HG03558 (cell line): ENCODE measurements at regions not wholly inside any gene's neighbourhood (a gene's known extent, or its start where the extent isn't known, plus 50 kb on each side); places are given as distances from the start of the nearest gene placed in this dataset.
"Not testable (repeated sequence)": the region's sequence is repeated elsewhere in the genome, so short reads cannot be mapped to it uniquely, and the experiment has no call there.

Experiments
- ATAC-seq: cut with Tn5 transposase; IDR thresholded peaks from one replicate; pipeline ENCODE4 v1.9.1; 2021; ENCODE audit warnings: moderate number of reproducible peaks; ENCODE audit not compliant: unreplicated experiment; ENCODE audit errors: extremely low read depth

GRCh38 chr15:35958975-35959374 is 413.0 kb upstream of the DPH6 start:
- no peak for ATAC-seq

DNA sequence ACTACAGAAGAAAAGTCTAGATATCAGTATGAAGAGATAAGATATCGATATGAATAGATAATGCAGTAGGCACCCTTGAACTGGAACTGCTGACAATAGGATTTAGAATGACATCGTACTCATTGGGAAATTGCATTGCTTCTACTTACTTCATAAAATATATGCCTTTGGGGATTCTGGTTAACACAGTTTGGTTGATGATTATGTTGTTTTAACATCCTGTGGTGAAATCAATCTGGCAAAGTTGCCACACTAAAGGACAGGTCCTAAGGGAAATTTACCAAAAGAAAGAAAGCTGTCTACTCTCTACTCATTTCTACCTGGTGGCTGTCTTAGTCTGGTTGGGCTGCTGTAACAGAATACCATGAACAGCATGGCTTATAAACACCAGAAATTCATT is 417.4 kb upstream of the DPH6 start:
- ATAC-seq: no peak

- no peak for ATAC-seq
These were observed 420.8 kb upstream of the DPH6 start for GRCh38 chr15:35966781-35967180.

DNA sequence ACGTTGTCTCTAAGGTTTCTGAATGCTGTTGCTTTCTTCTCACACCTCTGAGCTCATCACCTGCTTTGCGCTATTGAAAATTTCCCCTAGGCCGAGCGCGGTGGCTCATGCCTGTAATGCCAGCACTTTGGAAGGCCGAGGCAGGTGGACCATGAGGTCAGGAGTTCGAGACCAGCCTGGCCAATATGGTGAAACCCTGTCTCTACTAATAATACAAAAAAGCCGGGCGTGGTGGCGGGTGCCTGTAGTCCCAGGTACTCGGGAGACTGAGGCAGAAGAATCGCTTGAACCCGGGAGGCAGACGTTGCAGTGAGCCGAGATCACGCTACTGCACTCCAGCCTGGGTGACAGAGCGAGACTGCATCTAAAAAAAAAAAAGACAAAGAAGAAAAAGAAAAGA is 422.0 kb upstream of the DPH6 start:
- not testable (repeated sequence) for ATAC-seq

DNA sequence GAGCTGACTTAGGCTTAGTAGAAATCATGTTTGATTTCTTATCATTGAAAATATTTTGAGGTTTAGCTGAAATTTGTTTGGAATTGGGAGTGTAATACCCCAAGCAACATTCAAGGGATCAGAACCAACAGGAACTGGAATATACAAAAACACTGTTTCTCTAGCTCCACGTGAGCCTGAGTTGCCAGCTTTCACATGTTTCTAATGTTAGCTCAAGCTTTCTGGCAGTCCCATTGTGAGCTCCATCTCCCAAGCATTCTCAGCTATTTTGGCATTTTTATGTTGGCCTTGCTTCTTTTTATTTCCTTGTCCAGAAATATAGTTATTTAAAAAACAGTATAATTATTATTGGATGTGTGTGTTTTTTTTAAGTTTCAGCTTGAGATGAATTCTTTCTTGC is 427.1 kb upstream of the DPH6 start:
- no peak for ATAC-seq

DNA sequence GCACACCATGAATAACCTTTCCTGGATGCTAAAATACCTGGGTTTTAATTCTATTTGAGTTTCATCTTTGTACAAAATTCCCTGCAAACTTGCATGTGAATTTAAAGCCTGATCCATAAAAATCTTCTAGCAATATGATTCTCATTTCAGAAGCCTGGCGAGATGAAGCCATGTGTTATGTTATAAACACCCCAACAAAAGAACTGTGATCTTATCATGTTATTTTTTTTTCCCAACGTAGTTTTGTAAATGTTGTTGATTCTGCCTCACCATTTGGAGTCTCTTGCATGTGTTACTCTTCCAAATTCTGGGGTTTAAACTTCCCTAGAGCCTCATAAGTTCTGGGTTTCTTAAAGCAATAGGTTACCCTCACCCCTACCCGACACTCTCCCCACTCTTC is 428.1 kb upstream of the DPH6 start:
- no peak for ATAC-seq

- ATAC-seq: no peak
These were observed 430.0 kb upstream of the DPH6 start for GRCh38 chr15:35975941-35976340.

- ATAC-seq: no peak
These were observed 433.6 kb upstream of the DPH6 start for GRCh38 chr15:35979608-35980007.

GRCh38 chr15:35980719-35981118 is 434.8 kb upstream of the DPH6 start:
- no peak for ATAC-seq

DNA sequence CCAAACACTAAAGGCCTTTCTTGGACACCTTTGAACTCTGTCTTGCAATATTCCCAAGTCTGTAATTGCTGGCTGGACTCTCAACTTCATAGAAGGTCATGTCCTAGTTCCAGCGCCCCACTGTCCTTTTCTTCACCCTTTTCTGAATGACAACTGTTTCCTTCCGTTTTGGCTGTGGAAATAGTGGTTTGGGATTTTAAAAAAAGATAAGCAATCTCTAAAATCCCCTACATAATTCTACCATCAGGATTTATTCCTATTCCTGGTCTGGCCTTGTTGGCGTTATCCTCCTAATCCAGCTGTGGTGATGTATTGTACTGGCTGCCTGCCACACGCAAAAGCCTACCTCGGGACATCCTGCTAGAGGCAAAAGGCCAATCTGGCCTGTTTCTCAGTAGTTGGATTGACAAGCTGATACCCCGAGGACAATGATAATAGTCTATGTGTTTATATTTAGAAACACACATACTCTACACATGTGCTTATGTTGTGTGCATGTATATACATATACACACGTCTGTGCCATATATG is 440.3 kb upstream of the DPH6 start:
- no peak for ATAC-seq

DNA sequence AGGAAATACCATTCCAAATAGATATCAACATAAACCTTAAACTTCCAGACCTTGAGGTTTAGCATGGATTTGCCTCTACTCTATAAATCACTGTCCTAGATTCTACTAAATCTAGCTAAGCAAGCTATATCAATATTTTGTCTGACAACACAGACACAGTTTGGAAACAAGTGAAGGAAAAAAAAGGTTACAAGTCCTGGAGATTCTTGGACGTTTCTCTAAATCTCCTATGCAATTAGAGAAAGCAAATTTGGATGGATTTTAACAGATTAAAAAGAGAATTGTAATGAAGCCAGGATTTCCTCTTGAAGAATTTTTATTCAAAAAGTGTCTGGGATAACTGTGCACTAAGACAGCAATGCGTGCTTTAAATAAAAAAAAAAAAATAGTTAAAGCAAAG is 441.1 kb upstream of the DPH6 start:
- no peak for ATAC-seq

- ATAC-seq: no peak
These were observed 445.4 kb upstream of the DPH6 start for GRCh38 chr15:35991386-35991785.

DNA sequence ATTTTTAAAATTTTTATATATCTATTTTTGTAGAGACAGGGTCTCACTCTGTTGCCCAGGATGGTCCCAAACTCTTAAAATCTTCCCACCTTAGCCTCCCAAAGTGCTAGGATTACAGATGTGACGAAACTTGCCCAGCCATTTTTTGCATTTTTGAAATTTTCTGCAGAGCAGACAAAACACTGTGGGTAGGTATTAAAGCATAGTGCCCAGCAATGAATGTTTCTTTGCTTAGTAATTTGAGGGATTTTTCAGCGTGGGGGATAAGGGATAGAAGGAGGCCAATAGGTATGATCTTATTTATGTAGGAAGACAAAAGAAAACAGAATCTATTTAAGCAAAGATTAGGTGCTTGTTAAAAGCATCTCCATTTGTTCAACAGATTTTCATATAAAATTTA is 446.8 kb upstream of the DPH6 start:
- ATAC-seq: no peak

DNA sequence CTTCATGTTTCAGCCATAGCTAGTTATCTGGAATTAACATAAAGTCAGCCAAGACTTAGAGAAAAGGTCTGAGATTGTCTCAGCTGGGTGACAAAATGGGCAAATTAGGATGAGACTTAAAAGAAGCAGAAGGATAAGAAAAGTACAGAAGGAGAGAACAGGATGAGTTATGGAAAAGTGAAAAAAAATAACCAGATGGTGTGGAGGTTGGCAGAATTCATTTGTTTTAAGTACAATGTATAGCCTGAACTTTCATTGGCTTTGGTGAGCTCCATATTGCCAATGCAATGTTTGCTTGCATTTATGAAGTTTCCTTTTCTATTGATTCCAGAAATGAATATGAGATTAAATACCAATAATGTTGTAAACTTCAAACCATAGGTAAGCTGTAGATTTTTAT is 447.2 kb upstream of the DPH6 start:
- no peak for ATAC-seq

DNA sequence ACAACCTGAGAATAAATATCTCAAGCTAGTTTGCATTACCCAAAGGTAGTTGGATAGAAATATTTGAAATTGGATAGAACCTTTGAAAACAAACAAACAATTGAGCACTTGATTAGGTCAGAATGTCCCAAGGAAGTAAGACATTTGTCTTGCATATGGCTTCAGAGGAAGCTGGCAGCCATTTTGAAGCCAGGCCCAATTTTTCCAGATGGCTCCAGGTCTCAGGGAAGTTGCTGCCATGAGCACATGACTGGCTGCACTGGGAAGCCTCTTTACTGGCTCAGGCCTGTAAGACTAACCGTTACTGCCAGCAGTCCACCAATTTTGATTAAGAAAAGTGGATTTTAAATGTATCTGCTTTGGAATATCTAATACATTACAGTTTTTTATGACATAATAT is 448.9 kb upstream of the DPH6 start:
- ATAC-seq: no peak

DNA sequence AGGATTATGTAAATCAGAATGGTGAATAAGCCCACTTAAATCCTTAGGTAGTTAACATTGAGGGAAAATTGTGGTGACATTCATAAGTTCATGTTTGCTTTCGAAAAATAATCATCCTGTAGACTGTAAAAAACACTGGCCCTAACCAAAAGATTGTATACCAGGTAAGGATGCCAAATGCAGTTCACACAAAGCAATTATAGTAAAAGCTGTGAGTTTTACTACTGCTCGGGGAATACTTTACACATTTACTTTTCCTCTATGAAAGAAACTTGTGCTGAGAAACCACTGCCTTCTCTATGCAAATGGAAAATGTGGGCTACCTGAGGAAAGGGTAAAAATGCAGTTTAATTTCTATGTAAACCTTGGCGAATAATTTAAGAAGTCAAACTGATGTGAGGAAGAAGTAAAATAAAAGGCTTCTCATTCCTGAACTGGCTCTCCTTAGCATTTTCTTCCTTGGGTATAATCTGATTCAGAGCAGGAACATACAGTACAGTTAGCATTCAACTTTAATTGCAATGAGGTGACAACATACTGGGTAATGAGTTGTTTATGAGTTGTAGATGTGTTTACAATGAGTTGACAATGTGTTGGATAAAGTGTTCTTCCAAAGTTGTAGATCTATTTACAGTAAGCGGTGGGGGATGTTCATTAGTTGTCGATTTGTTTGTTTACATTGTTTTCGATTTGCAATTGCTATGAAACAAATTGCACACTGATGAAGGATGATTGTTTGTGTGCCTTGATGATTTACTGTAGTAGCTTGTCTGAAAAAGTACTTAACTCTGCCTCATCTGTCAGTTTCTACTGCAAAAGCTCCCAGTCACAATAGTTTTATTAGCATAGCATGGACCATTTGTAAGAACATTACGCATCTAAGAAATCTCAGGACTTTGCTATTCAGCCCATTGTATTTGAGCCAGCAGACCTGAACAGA is 453.0 kb upstream of the DPH6 start:
- ATAC-seq: no peak

GRCh38 chr15:36004891-36005490 is 459.0 kb upstream of the DPH6 start:
- ATAC-seq: no peak

- no peak for ATAC-seq
These were observed 459.6 kb upstream of the DPH6 start for GRCh38 chr15:36005542-36005941.

DNA sequence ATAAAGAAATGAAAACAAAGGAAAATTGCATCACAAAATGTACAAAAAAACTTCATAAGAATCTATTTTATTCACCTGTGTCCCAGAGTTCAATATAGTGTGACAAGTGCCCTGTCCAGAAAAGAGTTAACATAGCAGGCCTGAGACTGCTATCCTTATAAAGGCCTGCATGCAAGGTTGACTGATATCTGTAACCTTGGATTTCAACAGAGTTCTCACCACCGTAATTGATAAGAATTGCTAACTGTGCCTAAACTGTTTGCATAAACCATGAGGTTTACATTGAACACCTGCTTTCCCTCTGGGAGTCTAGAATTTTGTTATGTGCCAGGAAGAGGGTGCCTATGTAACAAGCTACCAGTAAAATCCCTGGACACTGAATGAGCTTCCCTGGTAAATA is 461.7 kb upstream of the DPH6 start:
- ATAC-seq: no peak

GRCh38 chr15:36008719-36009118 is 462.8 kb upstream of the DPH6 start:
- ATAC-seq: no peak

DNA sequence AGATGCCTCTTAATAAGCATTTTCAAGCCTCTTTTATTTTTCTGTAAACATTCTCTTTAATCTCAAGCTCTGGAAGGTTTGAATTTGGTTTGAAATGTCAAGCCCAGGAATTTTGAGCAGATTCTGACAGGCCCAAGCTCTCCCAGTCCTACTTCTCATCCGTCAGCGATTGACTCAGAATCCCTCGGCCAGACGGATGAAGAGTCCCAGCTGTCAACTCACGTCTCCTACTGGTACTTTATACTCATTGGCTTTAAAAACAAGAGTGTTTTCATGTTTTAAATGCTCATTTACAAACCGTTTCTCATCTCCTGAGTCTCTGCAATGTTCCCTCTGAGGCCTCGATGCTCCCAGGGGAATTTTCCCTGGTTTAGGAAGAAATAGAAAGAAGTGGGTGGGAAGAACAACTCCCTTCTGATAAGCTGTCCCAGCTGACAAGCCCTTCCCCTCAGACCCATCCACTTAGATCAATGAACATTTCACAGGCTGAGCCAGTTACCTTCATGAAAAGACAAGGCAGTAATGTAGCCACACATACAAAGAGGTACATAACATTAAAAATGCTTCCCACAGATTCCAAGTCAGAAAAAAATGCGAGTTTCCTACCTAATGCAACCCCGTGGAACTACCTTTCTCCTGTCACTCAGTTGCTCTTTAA is 478.2 kb upstream of the DPH6 start:
- no peak for ATAC-seq
